Prostate gland (tissue), 2 donors: ENCODE measurements at regions not wholly inside any gene's neighbourhood (a gene's known extent, or its start where the extent isn't known, plus 50 kb on each side); places are given as distances from the start of the nearest gene placed in this dataset.

ENCODE experiments used
- POLR2A ChIP-seq: fragments of 450-650 bp; IDR thresholded peaks from one replicate; pipeline ENCODE4 v1.6.1; 2016; ENCODE audit warnings: antibody characterized with exemption, mild to moderate bottlenecking
- POLR2AphosphoS5 ChIP-seq: sonication (generic); formaldehyde crosslinking; IDR thresholded peaks from one replicate; pipeline ENCODE4 v1.6.1; 2017; ENCODE audit warnings: antibody characterized with exemption
- TF ChIP-seq, protein P1 (sequence below), 4 experiments: fragments of 200-600 bp in 2 of 4; fragments of 450-650 bp in 2 of 4; sonication (generic) in 2 of 4; IDR thresholded peaks; 1 replicate in 3 of 4; 2 replicates in 1 of 4; pipeline ENCODE4 v1.5.1; 2016 to 2019; ENCODE audit warnings: antibody characterized with exemption in 4 of 4, mild to moderate bottlenecking in 2 of 4, moderate library complexity in 2 of 4

GRCh38 chr1:87684713-87685205 lies 356.1 kb downstream of the LMO4 start:
- TF ChIP-seq, protein P1, sequence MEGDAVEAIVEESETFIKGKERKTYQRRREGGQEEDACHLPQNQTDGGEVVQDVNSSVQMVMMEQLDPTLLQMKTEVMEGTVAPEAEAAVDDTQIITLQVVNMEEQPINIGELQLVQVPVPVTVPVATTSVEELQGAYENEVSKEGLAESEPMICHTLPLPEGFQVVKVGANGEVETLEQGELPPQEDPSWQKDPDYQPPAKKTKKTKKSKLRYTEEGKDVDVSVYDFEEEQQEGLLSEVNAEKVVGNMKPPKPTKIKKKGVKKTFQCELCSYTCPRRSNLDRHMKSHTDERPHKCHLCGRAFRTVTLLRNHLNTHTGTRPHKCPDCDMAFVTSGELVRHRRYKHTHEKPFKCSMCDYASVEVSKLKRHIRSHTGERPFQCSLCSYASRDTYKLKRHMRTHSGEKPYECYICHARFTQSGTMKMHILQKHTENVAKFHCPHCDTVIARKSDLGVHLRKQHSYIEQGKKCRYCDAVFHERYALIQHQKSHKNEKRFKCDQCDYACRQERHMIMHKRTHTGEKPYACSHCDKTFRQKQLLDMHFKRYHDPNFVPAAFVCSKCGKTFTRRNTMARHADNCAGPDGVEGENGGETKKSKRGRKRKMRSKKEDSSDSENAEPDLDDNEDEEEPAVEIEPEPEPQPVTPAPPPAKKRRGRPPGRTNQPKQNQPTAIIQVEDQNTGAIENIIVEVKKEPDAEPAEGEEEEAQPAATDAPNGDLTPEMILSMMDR (IDR thresholded peaks at IDR 0.05): no peak
- no peak for TF ChIP-seq POLR2A
- TF ChIP-seq POLR2AphosphoS5: no peak
